ENCODE measurements at regions not wholly inside any gene's neighbourhood (a gene's known extent, or its start where the extent isn't known, plus 50 kb on each side); places are given as distances from the start of the nearest gene placed in this dataset.

DNA sequence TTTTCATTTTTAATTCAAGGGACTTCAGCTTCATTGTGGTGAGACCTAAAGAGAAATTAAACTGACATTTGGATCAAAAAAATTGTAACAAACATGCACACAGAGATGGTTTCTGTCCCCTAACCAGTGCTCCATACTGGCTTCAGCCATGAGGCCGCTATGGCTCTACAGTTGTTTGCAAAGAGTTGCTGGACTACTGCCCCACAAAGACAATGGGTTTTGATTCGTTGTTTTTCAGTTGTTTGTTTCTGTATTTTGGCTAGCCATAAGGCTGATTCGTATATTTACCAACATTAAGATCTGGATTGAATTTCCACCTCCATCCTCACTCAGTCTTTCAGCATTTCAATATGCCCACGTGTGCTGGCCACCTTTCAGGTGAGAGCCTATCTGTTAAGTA lies 163.7 kb upstream of the KIF2A start:
- peaks cover 29% of the 10 kb centered on the region for H3K27me3 Mint-ChIP-seq (ENCODE audit: low read depth)
- no peak overlapping the region for H3K4me3 Mint-ChIP-seq
- H3K9me3 Mint-ChIP-seq: no peaks in the 10 kb centered on the region
- H3K36me3 Mint-ChIP-seq (ENCODE audit: insufficient read depth): no peaks in the 10 kb centered on the region
- H3K4me1 Mint-ChIP-seq (ENCODE audit: low read depth): no peaks in the 10 kb centered on the region
- DNase-seq (no peak), ATAC-seq (no peak)

DNA sequence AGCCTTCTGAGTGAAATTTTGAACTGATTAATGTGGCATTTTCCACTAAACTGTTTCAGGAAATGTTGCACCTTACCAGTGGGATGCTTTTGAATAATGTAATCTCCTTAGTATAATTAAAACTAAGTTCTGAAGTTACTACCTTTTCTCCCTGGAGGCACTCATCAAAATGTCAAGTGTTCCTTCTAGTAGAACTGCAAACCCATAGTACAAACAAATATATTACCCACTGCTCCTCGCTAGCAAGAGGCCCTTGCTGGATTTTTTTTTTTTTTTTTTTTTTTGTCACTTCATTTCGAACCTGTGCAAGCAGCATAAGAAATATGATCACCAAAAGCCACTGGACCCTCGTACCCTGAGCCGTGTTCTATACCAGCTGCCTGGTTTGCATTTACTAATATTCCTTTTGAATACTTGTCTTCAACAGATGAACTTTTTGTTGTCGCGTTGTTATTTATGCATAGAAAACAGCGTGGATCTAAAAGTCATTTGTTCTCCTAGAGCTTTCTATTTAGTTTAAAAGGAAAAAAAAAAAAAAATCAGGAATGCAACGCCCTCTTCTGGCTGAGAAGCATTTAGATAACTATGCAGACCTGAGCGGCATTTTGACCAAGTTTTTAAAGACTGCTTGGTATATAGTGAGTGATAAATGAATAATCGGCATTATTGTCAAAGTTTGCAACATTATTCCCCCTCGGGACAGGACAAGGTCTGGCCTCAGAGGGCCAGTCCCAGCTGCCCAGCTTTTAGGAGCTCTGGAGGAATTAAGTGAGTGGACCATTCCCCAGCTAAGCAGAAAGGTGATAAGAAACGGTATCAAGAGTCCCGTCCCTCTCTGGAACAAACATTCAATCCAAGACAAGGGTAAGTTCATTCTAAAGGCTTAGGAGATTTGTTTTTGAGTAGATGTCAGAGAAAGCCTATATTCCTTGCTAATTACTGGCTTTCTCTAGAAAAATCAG lies 162.5 kb upstream of the KIF2A start:
- Mint-ChIP-seq H3K36me3 (ENCODE audit: insufficient read depth) (no peaks in the 10 kb centered on the region), H3K27me3 (ENCODE audit: low read depth) (peaks cover 27% of the 10 kb centered on the region), H3K4me1 (ENCODE audit: low read depth) (no peaks in the 10 kb centered on the region), H3K9me3 (no peaks in the 10 kb centered on the region), H3K4me3 (no peak overlapping the region)
- DNase-seq (no peak), ATAC-seq (no peak)

DNA sequence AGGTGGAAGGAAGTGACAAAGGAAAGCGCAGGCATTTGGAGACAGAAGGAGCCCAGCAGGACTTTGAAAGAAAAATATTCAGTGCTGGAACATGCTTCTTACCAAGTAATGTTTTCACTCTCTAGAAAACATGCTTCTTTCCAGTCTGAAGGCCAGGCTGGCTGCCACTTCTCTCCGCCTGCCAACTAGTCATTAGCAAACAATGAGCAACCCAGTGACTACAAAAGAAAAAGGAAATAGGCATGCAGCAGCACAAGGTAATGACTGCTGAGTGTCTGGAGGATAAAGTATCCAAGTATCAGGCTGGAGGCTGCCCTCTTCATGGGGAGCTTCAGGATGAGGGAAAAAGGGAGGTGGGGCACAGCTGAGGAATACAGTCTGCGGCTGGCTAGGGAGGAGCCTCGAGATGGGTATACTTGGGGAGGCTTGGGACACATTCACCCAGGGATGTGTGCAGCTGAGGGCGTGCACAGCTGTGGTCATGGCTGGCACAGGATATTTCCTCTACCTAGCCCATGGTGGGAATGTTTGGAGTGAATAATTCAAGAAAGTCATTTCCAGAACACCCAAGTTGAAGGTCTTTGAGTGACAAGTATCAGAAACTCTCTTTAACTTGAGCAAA lies 161.5 kb upstream of the KIF2A start:
- no peaks in the 10 kb centered on the region for H3K9me3 Mint-ChIP-seq
- DNase-seq: no peak
- H3K4me1 Mint-ChIP-seq (ENCODE audit: low read depth): no peaks in the 10 kb centered on the region
- H3K36me3 Mint-ChIP-seq (ENCODE audit: insufficient read depth): no peaks in the 10 kb centered on the region
- ATAC-seq: no peak
- H3K27me3 Mint-ChIP-seq (ENCODE audit: low read depth): peaks cover 31% of the 10 kb centered on the region
- no peak overlapping the region for H3K4me3 Mint-ChIP-seq

DNA sequence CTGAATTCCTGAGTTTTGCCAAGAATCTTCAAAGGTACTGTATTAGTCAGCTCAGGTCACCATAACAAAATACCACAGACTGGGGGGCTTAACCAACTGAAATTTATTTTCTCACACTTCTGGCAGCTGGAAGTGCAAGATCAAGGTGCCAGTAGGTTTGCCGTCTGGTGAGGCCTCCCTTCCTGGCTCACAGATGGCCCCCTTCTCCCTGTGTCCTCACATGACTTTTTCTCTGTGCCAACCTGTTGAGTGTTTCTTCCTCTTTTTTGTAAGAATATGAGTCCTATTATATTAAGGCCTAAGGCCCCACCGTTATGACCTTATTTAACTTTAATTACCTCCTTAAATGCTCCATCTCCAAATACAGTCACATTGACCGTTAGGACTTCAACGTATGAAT lies 156.1 kb upstream of the KIF2A start:
- DNase-seq (no peak), ATAC-seq (no peak)
- Mint-ChIP-seq H3K36me3 (ENCODE audit: insufficient read depth) (no peaks in the 10 kb centered on the region), H3K4me1 (ENCODE audit: low read depth) (no peaks in the 10 kb centered on the region), H3K9me3 (peaks cover 9% of the 10 kb centered on the region), H3K27me3 (ENCODE audit: low read depth) (peaks cover 31% of the 10 kb centered on the region), H3K4me3 (no peak overlapping the region)

DNA sequence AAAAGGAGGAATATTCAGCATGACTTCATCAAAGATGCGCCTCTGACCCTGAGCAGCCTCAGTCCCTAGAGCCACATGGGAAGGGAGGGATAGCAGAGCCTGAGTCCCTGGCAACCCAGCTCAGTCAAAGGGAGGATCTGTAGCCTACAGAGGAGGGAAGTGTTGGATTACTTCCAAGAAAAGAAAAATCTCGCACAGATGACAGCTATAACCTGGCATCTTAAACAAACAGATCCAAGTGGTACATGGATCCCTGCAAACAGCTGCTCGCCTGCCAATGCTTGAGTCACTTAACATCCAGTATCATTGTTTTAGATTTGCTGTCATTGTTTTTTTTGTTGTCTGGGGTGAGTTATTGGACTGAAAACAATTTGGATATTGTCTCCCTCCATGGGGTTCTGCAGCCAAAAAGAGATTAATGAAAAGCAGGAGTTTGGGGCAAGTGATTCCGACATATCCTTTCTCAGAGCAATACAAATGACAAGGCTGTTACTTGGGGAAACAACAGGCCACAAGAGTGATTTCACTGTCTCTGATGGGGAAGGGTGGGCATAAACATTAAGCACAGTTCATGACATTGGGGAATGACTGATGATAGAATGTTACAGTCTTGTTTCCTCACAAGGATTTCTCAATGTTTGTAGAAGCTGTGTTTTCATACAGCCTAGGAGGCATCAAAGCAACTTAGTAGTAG lies 153.5 kb upstream of the KIF2A start:
- H3K36me3 Mint-ChIP-seq (ENCODE audit: insufficient read depth): no peaks in the 10 kb centered on the region
- peaks cover 22% of the 10 kb centered on the region for H3K9me3 Mint-ChIP-seq
- H3K4me1 Mint-ChIP-seq (ENCODE audit: low read depth): no peaks in the 10 kb centered on the region
- H3K4me3 Mint-ChIP-seq: no peak overlapping the region
- ATAC-seq: no peak
- H3K27me3 Mint-ChIP-seq (ENCODE audit: low read depth): peaks cover 18% of the 10 kb centered on the region
- no peak for DNase-seq

DNA sequence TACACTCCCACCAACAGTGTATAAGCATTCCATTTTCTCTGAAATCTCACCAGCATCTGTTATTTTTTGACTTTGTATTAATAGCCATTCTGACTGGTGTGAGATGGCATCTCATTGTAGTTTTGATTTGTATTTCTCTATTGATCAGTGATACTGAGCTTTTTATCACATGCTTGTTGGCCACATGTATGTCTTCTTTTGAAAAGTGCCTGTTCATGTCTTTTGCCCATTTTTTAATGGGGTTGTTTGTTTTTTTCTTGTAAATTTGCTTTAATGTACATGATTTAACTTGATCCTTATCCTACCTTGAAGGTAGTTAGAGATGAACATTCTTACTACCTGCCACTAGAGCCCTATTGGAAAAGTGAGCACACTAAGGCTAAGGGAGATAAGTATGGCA lies 151.2 kb upstream of the KIF2A start:
- Mint-ChIP-seq H3K27me3 (ENCODE audit: low read depth) (peaks cover 20% of the 10 kb centered on the region), H3K9me3 (peaks cover 22% of the 10 kb centered on the region), H3K4me3 (no peak overlapping the region), H3K36me3 (ENCODE audit: insufficient read depth) (no peaks in the 10 kb centered on the region), H3K4me1 (ENCODE audit: low read depth) (no peaks in the 10 kb centered on the region)
- ATAC-seq: no peak
- no peak for DNase-seq

DNA sequence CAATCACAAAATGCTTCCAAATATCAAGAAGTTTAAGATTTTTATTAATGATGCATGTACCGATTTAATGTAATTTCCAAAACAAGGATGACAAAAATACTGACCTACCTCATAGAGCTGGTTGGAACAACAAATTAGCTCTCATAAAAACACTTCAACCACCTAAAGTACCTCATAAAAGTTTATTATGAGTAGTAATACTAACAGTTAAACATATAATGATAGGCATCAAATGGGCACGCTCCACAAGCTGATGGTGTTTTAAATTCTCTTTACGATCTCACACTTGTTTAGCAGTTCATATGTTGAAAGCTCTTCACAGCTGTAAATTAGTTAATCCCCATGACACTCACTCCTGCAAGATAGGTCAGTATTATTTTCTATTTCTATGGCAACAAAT lies 150.0 kb upstream of the KIF2A start:
- H3K4me3 Mint-ChIP-seq: no peak overlapping the region
- no peak for DNase-seq
- no peak for ATAC-seq
- peaks cover 15% of the 10 kb centered on the region for H3K27me3 Mint-ChIP-seq (ENCODE audit: low read depth)
- peaks cover 22% of the 10 kb centered on the region for H3K9me3 Mint-ChIP-seq
- no peaks in the 10 kb centered on the region for H3K36me3 Mint-ChIP-seq (ENCODE audit: insufficient read depth)
- no peaks in the 10 kb centered on the region for H3K4me1 Mint-ChIP-seq (ENCODE audit: low read depth)

DNA sequence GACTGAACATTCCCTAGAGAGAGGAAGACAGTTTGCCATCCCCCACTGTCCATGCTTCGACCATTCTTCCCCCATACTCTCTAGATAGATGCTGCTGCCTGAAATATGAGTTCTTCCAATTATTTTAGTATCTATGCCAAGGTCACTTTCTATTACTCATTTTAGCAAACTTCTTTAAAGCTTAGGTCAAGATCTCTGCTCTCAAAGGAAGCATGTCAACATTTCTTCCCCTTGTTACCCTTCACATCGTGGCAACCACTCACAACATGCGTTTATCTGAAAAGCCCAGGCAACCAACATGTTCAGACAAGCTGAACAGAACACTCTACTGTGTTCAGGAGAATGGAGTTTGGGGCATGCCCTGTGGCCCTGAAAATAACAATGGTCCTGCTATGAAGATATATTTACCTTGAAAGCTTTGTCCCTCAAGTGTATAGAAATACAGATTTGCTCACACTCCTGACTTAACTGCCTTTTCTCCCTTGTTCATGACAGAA lies 138.4 kb upstream of the KIF2A start:
- Mint-ChIP-seq H3K4me3 (no peak overlapping the region), H3K9me3 (no peaks in the 10 kb centered on the region), H3K36me3 (ENCODE audit: insufficient read depth) (no peaks in the 10 kb centered on the region), H3K27me3 (ENCODE audit: low read depth) (peaks cover 16% of the 10 kb centered on the region), H3K4me1 (ENCODE audit: low read depth) (no peaks in the 10 kb centered on the region)
- ATAC-seq (no peak), DNase-seq (no peak)

DNA sequence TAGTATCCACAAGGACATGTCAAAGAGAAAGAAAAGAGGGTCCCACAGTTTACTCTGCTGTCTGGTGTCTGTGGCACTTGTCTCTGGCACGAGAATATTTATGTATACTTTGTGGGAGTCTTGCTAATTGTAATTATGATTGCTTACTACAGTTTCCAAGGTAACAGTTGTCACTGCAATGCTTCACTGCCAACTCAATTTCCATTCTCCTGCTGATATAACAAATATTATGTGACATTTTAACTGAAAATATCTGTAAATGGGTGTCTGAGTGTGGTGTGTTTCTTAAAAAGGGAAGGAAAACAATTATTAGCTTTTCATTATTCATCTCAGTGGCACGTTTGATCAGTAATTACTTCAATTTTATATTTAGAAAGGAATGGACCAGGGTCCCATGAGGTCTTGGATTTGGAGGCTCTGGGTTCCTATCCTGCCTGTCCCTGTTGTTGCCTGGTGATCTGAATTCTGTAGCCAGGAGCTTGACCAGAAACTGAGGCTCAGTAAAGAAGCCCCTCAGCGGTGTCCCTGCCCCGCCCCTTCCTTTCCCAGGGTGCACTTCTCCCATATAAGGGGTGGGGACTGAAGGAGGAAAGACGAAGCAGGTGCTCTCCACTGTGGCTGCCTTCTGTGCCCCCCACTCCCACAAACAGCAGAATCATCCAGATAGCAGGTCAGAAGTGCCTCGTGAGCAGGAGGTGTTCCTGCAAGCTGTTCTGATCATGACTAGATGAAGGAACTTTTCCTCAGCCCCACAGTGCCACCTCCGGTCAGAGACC lies 137.3 kb upstream of the KIF2A start:
- Mint-ChIP-seq H3K4me3 (no peak overlapping the region), H3K9me3 (no peaks in the 10 kb centered on the region), H3K27me3 (ENCODE audit: low read depth) (peaks cover 16% of the 10 kb centered on the region), H3K4me1 (ENCODE audit: low read depth) (no peaks in the 10 kb centered on the region), H3K36me3 (ENCODE audit: insufficient read depth) (no peaks in the 10 kb centered on the region)
- ATAC-seq (no peak), DNase-seq (no peak)

DNA sequence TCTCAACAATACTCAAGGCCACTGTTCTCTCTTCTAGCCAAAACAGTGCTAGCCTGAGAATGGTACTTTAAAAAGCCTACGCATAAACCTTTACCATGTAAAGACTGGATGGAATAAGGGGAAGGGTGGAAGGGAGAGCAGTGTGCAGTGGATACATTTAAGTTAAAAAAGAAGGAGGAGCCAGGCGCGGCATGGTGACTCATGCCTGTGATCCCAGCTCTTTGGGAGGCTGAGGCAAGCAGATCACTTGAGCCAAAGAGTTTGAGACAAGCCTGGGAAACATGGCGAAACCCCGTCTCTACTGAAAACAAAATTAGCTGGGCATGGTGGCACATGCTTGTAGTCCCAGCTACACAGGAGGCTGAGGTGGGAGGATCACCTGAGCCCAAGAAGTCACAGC lies 127.7 kb upstream of the KIF2A start:
- peaks cover 10% of the 10 kb centered on the region for H3K27me3 Mint-ChIP-seq (ENCODE audit: low read depth)
- no peaks in the 10 kb centered on the region for H3K36me3 Mint-ChIP-seq (ENCODE audit: insufficient read depth)
- no peaks in the 10 kb centered on the region for H3K4me1 Mint-ChIP-seq (ENCODE audit: low read depth)
- no peaks in the 10 kb centered on the region for H3K9me3 Mint-ChIP-seq
- DNase-seq (no peak), ATAC-seq (no peak)
- no peak overlapping the region for H3K4me3 Mint-ChIP-seq

DNA sequence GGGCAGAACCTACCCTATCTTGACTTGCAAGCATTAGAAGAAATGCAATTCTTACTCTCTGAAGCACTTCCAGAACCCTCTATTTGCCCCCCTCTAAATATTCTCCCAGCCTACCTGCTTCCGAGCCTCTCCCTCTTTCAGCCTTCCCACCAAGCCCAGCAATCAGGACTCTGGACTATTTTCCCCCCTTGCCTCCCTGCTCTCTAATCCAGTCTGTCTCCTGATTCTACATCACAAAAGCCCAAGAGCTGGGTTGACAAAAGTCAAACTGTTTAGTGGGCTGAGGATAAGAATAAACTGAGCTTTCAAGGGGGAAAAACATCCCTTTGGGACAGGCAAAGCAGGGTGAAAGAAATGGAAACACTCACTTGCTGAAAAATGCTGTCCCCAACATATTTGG lies 123.2 kb upstream of the KIF2A start:
- ATAC-seq (no peak), DNase-seq (no peak)
- no peaks in the 10 kb centered on the region for H3K9me3 Mint-ChIP-seq
- no peaks in the 10 kb centered on the region for H3K36me3 Mint-ChIP-seq (ENCODE audit: insufficient read depth)
- no peak overlapping the region for H3K4me3 Mint-ChIP-seq
- H3K27me3 Mint-ChIP-seq (ENCODE audit: low read depth): peaks cover 6% of the 10 kb centered on the region
- H3K4me1 Mint-ChIP-seq (ENCODE audit: low read depth): no peaks in the 10 kb centered on the region

DNA sequence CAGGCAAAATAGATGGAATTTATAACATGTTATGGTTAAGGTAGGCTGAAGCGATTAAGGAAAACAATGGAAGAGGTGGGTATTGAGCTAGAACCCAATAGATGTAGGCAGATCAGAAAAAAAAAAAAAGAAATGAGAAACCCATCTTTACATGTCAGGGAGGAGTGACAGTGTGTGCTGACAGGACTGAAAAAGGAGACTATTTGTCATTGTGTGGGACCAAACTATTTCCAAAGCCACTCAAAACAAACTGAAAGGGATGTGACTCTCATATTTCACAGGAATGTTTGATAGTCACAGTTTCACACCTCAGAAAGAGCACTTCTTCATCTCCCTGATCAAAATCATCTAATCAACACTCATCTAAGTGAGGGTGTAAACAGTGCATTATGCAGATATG lies 122.3 kb upstream of the KIF2A start:
- Mint-ChIP-seq H3K36me3 (ENCODE audit: insufficient read depth) (no peaks in the 10 kb centered on the region), H3K4me1 (ENCODE audit: low read depth) (no peaks in the 10 kb centered on the region), H3K27me3 (ENCODE audit: low read depth) (no peaks in the 10 kb centered on the region), H3K4me3 (no peak overlapping the region), H3K9me3 (no peaks in the 10 kb centered on the region)
- ATAC-seq (peak in 1 of 2 donors; percentile 43), DNase-seq (no peak)

DNA sequence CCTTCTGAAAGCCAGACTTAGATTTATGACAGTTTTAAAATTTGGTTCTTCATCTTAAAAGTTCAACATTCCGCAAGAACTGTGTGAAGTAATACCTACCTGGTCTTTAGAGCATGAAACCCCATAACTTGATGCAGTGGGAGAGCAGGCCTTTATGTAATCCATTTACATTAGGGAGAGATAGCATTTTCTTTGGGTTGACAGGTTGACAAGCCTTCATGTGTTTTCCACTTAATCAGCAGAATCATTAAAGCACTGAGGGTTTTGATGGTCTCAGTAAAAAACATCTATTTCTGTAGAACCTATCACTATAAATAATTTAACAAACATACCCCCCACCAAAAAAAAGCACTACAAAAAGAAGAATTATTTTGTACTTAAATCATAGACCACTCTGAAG lies 121.6 kb upstream of the KIF2A start:
- H3K4me1 Mint-ChIP-seq (ENCODE audit: low read depth): no peaks in the 10 kb centered on the region
- no peak for ATAC-seq
- H3K36me3 Mint-ChIP-seq (ENCODE audit: insufficient read depth): no peaks in the 10 kb centered on the region
- no peak overlapping the region for H3K4me3 Mint-ChIP-seq
- H3K27me3 Mint-ChIP-seq (ENCODE audit: low read depth): no peaks in the 10 kb centered on the region
- H3K9me3 Mint-ChIP-seq: no peaks in the 10 kb centered on the region
- no peak for DNase-seq

DNA sequence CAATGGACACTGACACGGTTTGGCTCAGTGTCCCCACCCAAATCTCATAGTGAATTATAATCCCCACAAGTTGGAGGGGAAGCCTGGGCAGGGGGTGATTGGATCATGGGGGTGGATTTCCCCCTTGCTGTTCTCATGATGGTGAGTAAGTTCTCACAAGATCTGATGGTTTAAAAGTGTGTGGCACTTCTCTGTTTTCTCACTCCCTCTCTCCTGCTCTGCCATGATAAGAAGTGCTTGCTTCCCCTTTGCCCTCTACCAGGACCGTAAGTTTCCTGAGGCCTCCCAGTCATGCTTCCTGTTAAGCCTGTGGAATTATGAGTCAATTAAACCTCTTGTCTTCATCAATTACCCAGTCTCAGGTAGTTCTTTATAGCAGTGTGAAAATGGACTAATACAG lies 115.8 kb upstream of the KIF2A start:
- peaks cover 5% of the 10 kb centered on the region for H3K27me3 Mint-ChIP-seq (ENCODE audit: low read depth)
- peaks cover 15% of the 10 kb centered on the region for H3K9me3 Mint-ChIP-seq
- no peaks in the 10 kb centered on the region for H3K36me3 Mint-ChIP-seq (ENCODE audit: insufficient read depth)
- no peak overlapping the region for H3K4me3 Mint-ChIP-seq
- ATAC-seq (no peak), DNase-seq (no peak)
- H3K4me1 Mint-ChIP-seq (ENCODE audit: low read depth): no peaks in the 10 kb centered on the region
